Stomach (tissue), 4 donors: ENCODE measurements at regions not wholly inside any gene's neighbourhood (a gene's known extent, or its start where the extent isn't known, plus 50 kb on each side); places are given as distances from the start of the nearest gene placed in this dataset.

Experiments
- EP300 ChIP-seq: sonication (generic); formaldehyde crosslinking; IDR thresholded peaks from one replicate; pipeline ENCODE4 v1.6.1; 2017; ENCODE audit warnings: antibody characterized with exemption
- POLR2A ChIP-seq, 4 donors: fragments of 450-650 bp; IDR thresholded peaks; one replicate each; pipeline ENCODE4 v1.6.1; 2016; ENCODE audit warnings: antibody characterized with exemption in 4 of 4, control low read depth in 2 of 4, mild to moderate bottlenecking in 1 of 4, moderate library complexity in 1 of 4
- POLR2AphosphoS5 ChIP-seq, 3 donors: sonication (generic); formaldehyde crosslinking; IDR thresholded peaks; one replicate each; pipeline ENCODE4 v1.6.1; 2016; ENCODE audit warnings: antibody characterized with exemption in 3 of 3
- TF ChIP-seq, protein P1 (sequence below), 7 experiments: fragments of 450-650 bp in 4 of 7; fragments of 200-600 bp in 3 of 7; sonication (generic) in 3 of 7; IDR thresholded peaks; one replicate each; pipeline ENCODE4 v1.5.1; 2016 to 2019; ENCODE audit warnings: antibody characterized with exemption in 7 of 7, control low read depth in 2 of 7, mild to moderate bottlenecking in 1 of 7

DNA sequence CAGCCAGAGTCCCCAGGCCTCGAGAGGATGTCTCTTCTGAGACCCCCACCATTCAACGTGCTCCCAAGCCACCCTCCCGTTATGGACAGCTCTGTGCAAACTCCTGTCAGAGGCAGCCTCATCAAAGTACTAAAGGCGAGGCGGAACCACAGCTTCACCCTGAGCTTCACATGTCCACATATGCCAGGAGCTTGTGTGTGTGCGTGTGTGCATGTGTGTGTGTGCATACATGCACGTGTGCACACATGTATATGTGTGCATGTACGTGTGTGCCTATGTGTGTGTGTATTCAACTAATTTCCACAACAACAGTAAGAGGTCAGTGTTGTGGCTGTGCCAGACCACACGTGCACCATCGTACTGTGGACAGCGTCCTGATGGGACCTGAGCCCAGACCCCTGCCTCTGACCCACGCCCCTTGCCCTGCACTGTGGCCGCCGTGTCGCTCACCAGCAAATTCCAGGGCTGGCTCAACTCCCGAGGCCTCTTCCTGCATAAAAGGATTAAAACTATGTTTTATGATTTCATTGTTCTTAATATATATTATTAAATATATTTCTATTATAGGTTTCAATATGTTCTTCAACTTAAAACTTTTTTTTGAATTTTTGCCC is 444.8 kb downstream of the EIPR1 start:
- TF ChIP-seq, protein P1, sequence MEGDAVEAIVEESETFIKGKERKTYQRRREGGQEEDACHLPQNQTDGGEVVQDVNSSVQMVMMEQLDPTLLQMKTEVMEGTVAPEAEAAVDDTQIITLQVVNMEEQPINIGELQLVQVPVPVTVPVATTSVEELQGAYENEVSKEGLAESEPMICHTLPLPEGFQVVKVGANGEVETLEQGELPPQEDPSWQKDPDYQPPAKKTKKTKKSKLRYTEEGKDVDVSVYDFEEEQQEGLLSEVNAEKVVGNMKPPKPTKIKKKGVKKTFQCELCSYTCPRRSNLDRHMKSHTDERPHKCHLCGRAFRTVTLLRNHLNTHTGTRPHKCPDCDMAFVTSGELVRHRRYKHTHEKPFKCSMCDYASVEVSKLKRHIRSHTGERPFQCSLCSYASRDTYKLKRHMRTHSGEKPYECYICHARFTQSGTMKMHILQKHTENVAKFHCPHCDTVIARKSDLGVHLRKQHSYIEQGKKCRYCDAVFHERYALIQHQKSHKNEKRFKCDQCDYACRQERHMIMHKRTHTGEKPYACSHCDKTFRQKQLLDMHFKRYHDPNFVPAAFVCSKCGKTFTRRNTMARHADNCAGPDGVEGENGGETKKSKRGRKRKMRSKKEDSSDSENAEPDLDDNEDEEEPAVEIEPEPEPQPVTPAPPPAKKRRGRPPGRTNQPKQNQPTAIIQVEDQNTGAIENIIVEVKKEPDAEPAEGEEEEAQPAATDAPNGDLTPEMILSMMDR (IDR thresholded peaks at IDR 0.05) = no peak
- TF ChIP-seq POLR2A (IDR thresholded peaks at IDR 0.05) (no peak), POLR2AphosphoS5 (IDR thresholded peaks at IDR 0.05) (no peak), EP300 (no peak)
